Caco-2 (cell line): ENCODE measurements at regions not wholly inside any gene's neighbourhood (a gene's known extent, or its start where the extent isn't known, plus 50 kb on each side); places are given as distances from the start of the nearest gene placed in this dataset.
A peak's percentile ranks its signal among the peaks of the same experiment; 100 is the strongest.

Experiments
- BruUV-seq: library from RNA; stranded (reverse); fragments of 400-500 nt; replicated peaks from 2 replicates; lab custom pipeline; 2021; lab: Mats Ljungman, UMichigan
- CTCF ChIA-PET: fragments of 300-600 bp; sonication (Branson Sonifier 250); formaldehyde crosslinking; loops from one replicate; lab custom pipeline; 2022; ENCODE audit warnings: antibody characterized with exemption; lab: Charles Lee
- POLR2A ChIA-PET: fragments of 300-600 bp; sonication (Branson Sonifier 250); formaldehyde crosslinking; loops from one replicate; lab custom pipeline; 2022; ENCODE audit warnings: antibody characterized with exemption; lab: Charles Lee
- DNase-seq, 2 experiments: peaks; one replicate each; pipeline versions ENCODE4 v3.0.0 to v3.0.0-alpha.2; 2020 to 2022
- H3K27me3 ChIP-seq: replicated peaks from 2 replicates; pipeline ENCODE4 v1.6.0; 2011; ENCODE audit warnings: low read length; ENCODE audit not compliant: control insufficient read depth, insufficient read depth
- H3K36me3 ChIP-seq: 2 replicates; pipeline ENCODE4 v1.5.1; 2011; ENCODE audit warnings: low read length; ENCODE audit not compliant: control insufficient read depth, insufficient read depth
- H3K4me1 ChIP-seq: fragments of 250-450 bp; sonication (Bioruptor Pico); 2 replicates; pipeline ENCODE4 v1.5.1; 2020; ENCODE audit warnings: mild to moderate bottlenecking
- H3K4me3 ChIP-seq: 2 replicates; pipeline ENCODE4 v1.5.1; 2011; ENCODE audit warnings: low read depth, mild to moderate bottlenecking, control low read depth, low read length
- H3K9me3 ChIP-seq: fragments of 250-450 bp; sonication (Bioruptor Pico); 2 replicates; pipeline ENCODE4 v1.5.1; 2020; ENCODE audit warnings: mild to moderate bottlenecking, moderate library complexity
- H3K27ac Mint-ChIP-seq: one replicate; pipeline ENCODE4 v1.8.0; 2022; ENCODE audit warnings: mixed read lengths; ENCODE audit not compliant: unreplicated experiment
- H3K27me3 Mint-ChIP-seq: one replicate; pipeline ENCODE4 v1.8.0; 2022; ENCODE audit warnings: mixed read lengths; ENCODE audit not compliant: insufficient read depth, unreplicated experiment
- H3K36me3 Mint-ChIP-seq: one replicate; pipeline ENCODE4 v1.8.0; 2022; ENCODE audit warnings: mild to moderate bottlenecking, mixed read lengths; ENCODE audit not compliant: insufficient read depth, unreplicated experiment
- H3K4me1 Mint-ChIP-seq: one replicate; pipeline ENCODE4 v1.8.0; 2022; ENCODE audit warnings: low read depth, mixed read lengths; ENCODE audit not compliant: unreplicated experiment
- H3K4me3 Mint-ChIP-seq: one replicate; pipeline ENCODE4 v1.8.0; 2022; ENCODE audit warnings: mild to moderate bottlenecking, moderate library complexity, mixed read lengths; ENCODE audit not compliant: unreplicated experiment
- H3K9me3 Mint-ChIP-seq: one replicate; pipeline ENCODE4 v1.8.0; 2022; ENCODE audit warnings: mixed read lengths; ENCODE audit not compliant: unreplicated experiment
- intact Hi-C: fragments of 100-400 bp; cut with micrococcal nuclease; formaldehyde crosslinking; loops from one replicate; pipeline ENCODE4 v1.10.0; 2022; ENCODE audit not compliant: unreplicated experiment
- TF ChIP-seq, protein P1 (sequence below), 2 experiments: fragments of 200-600 bp in 1 of 2; IDR thresholded peaks; 1 replicate in 1 of 2; 2 replicates in 1 of 2; pipeline versions ENCODE4 v1.5.1 to v1.8.0; 2011 to 2022; ENCODE audit warnings: antibody characterized with exemption in 1 of 2, control low read depth in 1 of 2, inconsistent platforms in 1 of 2, low read depth in 1 of 2, low read length in 1 of 2, mild to moderate bottlenecking in 1 of 2, moderate library complexity in 1 of 2; ENCODE audit not compliant: insufficient read depth in 1 of 2, severe bottlenecking in 1 of 2, unreplicated experiment in 1 of 2

GRCh38 chr17:71438631-71439146 lies 682.1 kb upstream of the SOX9 start:
- ChIA-PET POLR2A (no interaction called here), CTCF (no interaction called here)
- no peak overlapping the region for H3K4me3 ChIP-seq
- H3K27me3 ChIP-seq, result no peaks in the 10 kb centered on the region; the same call in 1 of the 2 replicates
- H3K9me3 Mint-ChIP-seq, result peaks cover 16% of the 10 kb centered on the region
- H3K27me3 Mint-ChIP-seq, result no peaks in the 10 kb centered on the region
- peak; percentile 4 to 39 for DNase-seq
- BruUV-seq, result no TSS peak
- no peak overlapping the region for H3K27ac Mint-ChIP-seq
- no peak overlapping the region for H3K4me3 Mint-ChIP-seq
- peaks cover 5% of the 10 kb centered on the region; the same call in 1 of the 2 replicates for H3K4me1 ChIP-seq
- no peaks in the 10 kb centered on the region for H3K9me3 ChIP-seq
- intact Hi-C loops, result no loop called here
- TF ChIP-seq, protein P1, sequence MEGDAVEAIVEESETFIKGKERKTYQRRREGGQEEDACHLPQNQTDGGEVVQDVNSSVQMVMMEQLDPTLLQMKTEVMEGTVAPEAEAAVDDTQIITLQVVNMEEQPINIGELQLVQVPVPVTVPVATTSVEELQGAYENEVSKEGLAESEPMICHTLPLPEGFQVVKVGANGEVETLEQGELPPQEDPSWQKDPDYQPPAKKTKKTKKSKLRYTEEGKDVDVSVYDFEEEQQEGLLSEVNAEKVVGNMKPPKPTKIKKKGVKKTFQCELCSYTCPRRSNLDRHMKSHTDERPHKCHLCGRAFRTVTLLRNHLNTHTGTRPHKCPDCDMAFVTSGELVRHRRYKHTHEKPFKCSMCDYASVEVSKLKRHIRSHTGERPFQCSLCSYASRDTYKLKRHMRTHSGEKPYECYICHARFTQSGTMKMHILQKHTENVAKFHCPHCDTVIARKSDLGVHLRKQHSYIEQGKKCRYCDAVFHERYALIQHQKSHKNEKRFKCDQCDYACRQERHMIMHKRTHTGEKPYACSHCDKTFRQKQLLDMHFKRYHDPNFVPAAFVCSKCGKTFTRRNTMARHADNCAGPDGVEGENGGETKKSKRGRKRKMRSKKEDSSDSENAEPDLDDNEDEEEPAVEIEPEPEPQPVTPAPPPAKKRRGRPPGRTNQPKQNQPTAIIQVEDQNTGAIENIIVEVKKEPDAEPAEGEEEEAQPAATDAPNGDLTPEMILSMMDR (IDR thresholded peaks at IDR 0.05; ENCODE audit: insufficient read depth in 1 of 2, low read depth in 1 of 2, low read length in 1 of 2, severe bottlenecking in 1 of 2, unreplicated experiment in 1 of 2), result no peak
- no peaks in the 10 kb centered on the region for H3K36me3 ChIP-seq
- H3K4me1 Mint-ChIP-seq, result peaks cover 6% of the 10 kb centered on the region
- H3K36me3 Mint-ChIP-seq, result no peaks in the 10 kb centered on the region

GRCh38 chr17:71440513-71440912 lies 680.3 kb upstream of the SOX9 start:
- Histone ChIP-seq H3K27me3 (no peaks in the 10 kb centered on the region; the same call in 1 of the 2 replicates), H3K4me1 (peaks cover 5% of the 10 kb centered on the region; the same call in 1 of the 2 replicates), H3K9me3 (no peaks in the 10 kb centered on the region), H3K4me3 (no peak overlapping the region), H3K36me3 (no peaks in the 10 kb centered on the region)
- Mint-ChIP-seq H3K4me3 (no peak overlapping the region), H3K4me1 (peaks cover 6% of the 10 kb centered on the region), H3K27ac (no peak overlapping the region), H3K27me3 (no peaks in the 10 kb centered on the region), H3K9me3 (peaks cover 16% of the 10 kb centered on the region), H3K36me3 (no peaks in the 10 kb centered on the region)
- ChIA-PET CTCF (no interaction called here), POLR2A (no interaction called here)
- TF ChIP-seq, protein P1 (IDR thresholded peaks at IDR 0.05; ENCODE audit: insufficient read depth in 1 of 2, low read depth in 1 of 2, low read length in 1 of 2, severe bottlenecking in 1 of 2, unreplicated experiment in 1 of 2), result no peak
- intact Hi-C loops, result no loop called here
- BruUV-seq, result no TSS peak
- DNase-seq, result no peak

DNA sequence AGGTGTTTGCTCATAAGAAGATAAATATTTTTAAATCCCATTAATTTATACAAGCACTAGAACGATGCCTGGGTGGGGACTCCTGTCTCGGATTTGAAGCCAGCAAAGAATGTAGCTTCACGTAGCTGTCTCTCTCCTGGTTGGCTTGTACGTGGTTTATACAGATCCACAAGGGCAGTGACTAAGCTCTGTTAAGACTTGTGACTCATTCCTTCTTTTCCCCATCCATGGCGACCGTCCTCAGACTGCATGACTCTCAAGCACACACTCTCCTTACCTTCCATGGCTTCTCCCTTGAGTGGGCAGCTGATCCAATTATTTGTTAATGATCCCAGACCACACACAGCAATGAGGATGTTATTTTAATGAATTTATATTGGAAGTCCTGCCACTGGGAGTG lies 679.7 kb upstream of the SOX9 start:
- ChIA-PET POLR2A (no interaction called here), CTCF (no interaction called here)
- no peaks in the 10 kb centered on the region for H3K27me3 Mint-ChIP-seq
- peaks cover 6% of the 10 kb centered on the region for H3K4me1 Mint-ChIP-seq
- H3K9me3 ChIP-seq, result no peaks in the 10 kb centered on the region
- peaks cover 5% of the 10 kb centered on the region; the same call in 1 of the 2 replicates for H3K4me1 ChIP-seq
- no peaks in the 10 kb centered on the region for H3K36me3 Mint-ChIP-seq
- no TSS peak for BruUV-seq
- no peak for DNase-seq
- TF ChIP-seq, protein P1 (IDR thresholded peaks at IDR 0.05; ENCODE audit: insufficient read depth in 1 of 2, low read depth in 1 of 2, low read length in 1 of 2, severe bottlenecking in 1 of 2, unreplicated experiment in 1 of 2), result no peak
- intact Hi-C loops, result no loop called here
- no peak overlapping the region for H3K4me3 Mint-ChIP-seq
- H3K36me3 ChIP-seq, result no peaks in the 10 kb centered on the region
- H3K9me3 Mint-ChIP-seq, result peaks cover 16% of the 10 kb centered on the region
- H3K27ac Mint-ChIP-seq, result no peak overlapping the region
- H3K4me3 ChIP-seq, result no peak overlapping the region
- no peaks in the 10 kb centered on the region; the same call in 1 of the 2 replicates for H3K27me3 ChIP-seq
